GM23338 (cell line): ENCODE measurements at regions not wholly inside any gene's neighbourhood (a gene's known extent, or its start where the extent isn't known, plus 50 kb on each side); places are given as distances from the start of the nearest gene placed in this dataset.

ENCODE experiments used
- ATAC-seq: fragments of 200-7000 bp; cut with Tn5 transposase; 3 replicates; pipeline ENCODE4 v1.9.1; 2020
- DNase-seq: peaks from one replicate; pipeline ENCODE4 v3.0.0-alpha.2; 2015; ENCODE audit warnings: low spot score
- H2AFZ ChIP-seq: fragments of 200-600 bp; sonication (generic); 2 replicates; pipeline ENCODE4 v1.8.0; 2016; ENCODE audit warnings: antibody characterized with exemption, mild to moderate bottlenecking, moderate library complexity
- H3F3A ChIP-seq: fragments of 200-600 bp; sonication (generic); replicated peaks from 2 replicates; pipeline ENCODE4 v1.8.0; 2017; ENCODE audit warnings: antibody characterized with exemption, mixed run types, low read depth
- H3K27ac ChIP-seq: fragments of 200-600 bp; sonication (generic); 2 replicates; pipeline ENCODE4 v1.6.1; 2016; ENCODE audit warnings: low read depth
- H3K27me3 ChIP-seq: fragments of 200-600 bp; sonication (generic); 2 replicates; pipeline ENCODE4 v1.8.0; 2016; ENCODE audit warnings: mild to moderate bottlenecking, mixed run types, moderate library complexity; ENCODE audit not compliant: insufficient read depth
- H3K36me3 ChIP-seq: fragments of 200-600 bp; sonication (generic); 2 replicates; pipeline ENCODE4 v1.8.0; 2016; ENCODE audit warnings: mild to moderate bottlenecking; ENCODE audit not compliant: insufficient read depth
- H3K4me1 ChIP-seq: fragments of 200-600 bp; sonication (generic); 2 replicates; pipeline ENCODE4 v1.8.0; 2016; ENCODE audit warnings: mild to moderate bottlenecking, moderate library complexity; ENCODE audit not compliant: insufficient read depth
- H3K4me2 ChIP-seq: fragments of 200-600 bp; sonication (generic); 2 replicates; pipeline ENCODE4 v1.7.1; 2017; ENCODE audit warnings: mixed run types
- H3K4me3 ChIP-seq: fragments of 200-600 bp; sonication (generic); 2 replicates; pipeline ENCODE4 v1.6.1; 2016; ENCODE audit warnings: mixed run types
- H3K79me2 ChIP-seq: fragments of 200-600 bp; sonication (generic); replicated peaks from 2 replicates; pipeline ENCODE4 v1.8.0; 2017; ENCODE audit warnings: mild to moderate bottlenecking; ENCODE audit not compliant: insufficient read depth
- H3K9me2 ChIP-seq: fragments of 200-600 bp; sonication (generic); 2 replicates; pipeline ENCODE4 v1.8.0; 2017; ENCODE audit not compliant: insufficient read depth
- H4K20me1 ChIP-seq: fragments of 200-600 bp; sonication (generic); replicated peaks from 2 replicates; pipeline ENCODE4 v1.8.0; 2017; ENCODE audit warnings: mild to moderate bottlenecking; ENCODE audit not compliant: insufficient read depth
- H3K27ac Mint-ChIP-seq: 2 replicates; pipeline ENCODE4 v1.8.0; 2020; ENCODE audit warnings: inconsistent platforms, mild to moderate bottlenecking, moderate library complexity, mixed read lengths
- H3K27me3 Mint-ChIP-seq: 3 replicates; pipeline ENCODE4 v1.8.0; 2022; ENCODE audit warnings: low read depth, mild to moderate bottlenecking, moderate library complexity, mixed read lengths, inconsistent platforms; ENCODE audit not compliant: insufficient read depth, poor library complexity
- H3K36me3 Mint-ChIP-seq: 3 replicates; pipeline ENCODE4 v1.8.0; 2021; ENCODE audit warnings: low read depth, mild to moderate bottlenecking, inconsistent platforms, moderate library complexity, mixed read lengths
- H3K4me1 Mint-ChIP-seq: 3 replicates; pipeline ENCODE4 v1.8.0; 2020; ENCODE audit warnings: mild to moderate bottlenecking, inconsistent platforms, mixed read lengths
- H3K4me3 Mint-ChIP-seq: 3 replicates; pipeline ENCODE4 v1.8.0; 2021; ENCODE audit warnings: moderate library complexity, mild to moderate bottlenecking, inconsistent platforms, mixed read lengths
- H3K9me3 Mint-ChIP-seq: 3 replicates; pipeline ENCODE4 v1.8.0; 2020; ENCODE audit warnings: moderate library complexity, mild to moderate bottlenecking, inconsistent platforms, mixed read lengths
- EZH2 ChIP-seq: fragments of 200-600 bp; sonication (generic); IDR thresholded peaks from one replicate; pipeline ENCODE4 v1.8.0; 2017; ENCODE audit warnings: antibody characterized with exemption, mild to moderate bottlenecking, low read depth; ENCODE audit not compliant: unreplicated experiment
- EZH2phosphoT487 ChIP-seq: fragments of 200-600 bp; sonication (generic); IDR thresholded peaks from one replicate; pipeline ENCODE4 v1.8.1; 2018; ENCODE audit warnings: antibody characterized with exemption; ENCODE audit not compliant: unreplicated experiment
- NANOG ChIP-seq: IDR thresholded peaks from 2 replicates; pipeline ENCODE4 v1.6.1; 2016; ENCODE audit warnings: antibody characterized with exemption, borderline replicate concordance
- POLR2AphosphoS5 ChIP-seq: IDR thresholded peaks from 2 replicates; pipeline ENCODE4 v1.6.1; 2016; ENCODE audit warnings: antibody characterized with exemption, low read depth
- ZNF114 ChIP-seq: fragments of 250-450 bp; sonication (Bioruptor Pico); IDR thresholded peaks from 2 replicates; pipeline ENCODE4 v1.5.0; 2020; ENCODE audit warnings: mild to moderate bottlenecking, moderate library complexity
- ZNF331 ChIP-seq: fragments of 250-450 bp; sonication (Bioruptor Pico); IDR thresholded peaks from 2 replicates; pipeline ENCODE4 v1.5.0; 2020; ENCODE audit warnings: low read depth, mild to moderate bottlenecking, moderate library complexity
- TF ChIP-seq, protein P1 (sequence below), 2 experiments: fragments of 200-600 bp in 1 of 2; sonication (generic) in 1 of 2; conservative IDR thresholded peaks; 2 replicates each; pipeline versions ENCODE4 v1.5.1 to v1.6.1; 2016 to 2017; ENCODE audit warnings: antibody characterized with exemption in 2 of 2, low read depth in 2 of 2, mild to moderate bottlenecking in 2 of 2, moderate library complexity in 1 of 2

DNA sequence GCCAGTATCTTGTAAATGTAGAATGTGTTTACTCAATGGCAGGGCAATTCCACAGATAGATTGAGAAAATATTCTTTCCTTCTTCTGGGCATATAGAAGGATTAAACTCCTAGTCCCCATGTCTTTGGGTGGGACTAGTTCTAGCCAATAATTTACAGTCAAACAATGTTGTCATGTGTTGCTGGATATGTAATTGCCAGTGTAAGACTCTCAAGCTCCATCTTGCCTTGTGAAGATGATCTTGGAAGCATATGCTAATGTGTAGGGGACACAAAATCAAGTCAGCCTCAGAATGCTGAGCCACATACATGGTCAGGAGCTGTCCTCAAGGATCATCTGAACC, 386.9 kb downstream of the CETN3 start (continued):
- TF ChIP-seq ZNF114 (CRISPR knock-in tag) = no peak

DNA sequence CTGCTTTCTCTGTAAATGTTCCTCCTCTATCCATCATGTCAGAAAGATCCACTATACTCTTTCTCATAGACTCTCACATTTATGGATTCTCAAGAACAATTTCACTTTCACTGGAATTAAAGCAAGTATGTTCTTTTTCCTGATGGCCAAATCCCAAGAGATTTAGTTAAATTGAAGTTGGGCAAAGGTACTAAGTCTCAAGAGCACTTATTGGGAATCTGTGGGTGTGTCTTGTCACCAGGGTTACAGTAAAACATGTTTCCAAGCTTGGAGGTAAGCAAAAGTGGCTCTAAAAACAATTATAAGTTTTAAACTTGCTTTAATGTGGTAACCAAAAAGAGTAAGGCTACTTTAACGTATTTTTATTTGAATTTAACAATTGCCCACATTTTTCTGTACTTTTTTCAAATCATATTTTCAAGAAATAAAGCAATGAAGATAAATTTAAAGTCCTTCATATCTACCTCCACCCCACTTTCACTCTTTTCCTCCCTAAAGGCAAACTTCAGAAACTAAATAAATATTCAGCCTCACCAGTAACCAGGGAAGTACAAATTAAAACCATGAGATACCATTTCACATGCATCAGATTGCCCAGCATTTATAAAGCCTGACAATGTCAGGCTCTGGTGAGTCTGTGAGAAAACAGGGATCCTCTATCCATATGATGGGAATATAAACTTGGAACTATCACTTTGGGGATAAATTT, 387.4 kb downstream of the CETN3 start:
- Histone ChIP-seq H3K27me3 (no peaks in the 10 kb centered on the region), H2AFZ (no peak overlapping the region), H3K4me3 (no peak overlapping the region), H3K4me2 (no peak overlapping the region), H4K20me1 (no peaks in the 10 kb centered on the region), H3K36me3 (no peaks in the 10 kb centered on the region), H3F3A (no peaks in the 10 kb centered on the region), H3K27ac (no peak overlapping the region), H3K79me2 (no peaks in the 10 kb centered on the region), H3K9me2 (no peaks in the 10 kb centered on the region), H3K4me1 (no peaks in the 10 kb centered on the region)
- H3K4me3 Mint-ChIP-seq = no peak overlapping the region
- H3K9me3 Mint-ChIP-seq = no peaks in the 10 kb centered on the region
- TF ChIP-seq EZH2 (no peak), ZNF114 (CRISPR knock-in tag) (no peak), NANOG (no peak), POLR2AphosphoS5 (no peak)
- TF ChIP-seq, protein P1, sequence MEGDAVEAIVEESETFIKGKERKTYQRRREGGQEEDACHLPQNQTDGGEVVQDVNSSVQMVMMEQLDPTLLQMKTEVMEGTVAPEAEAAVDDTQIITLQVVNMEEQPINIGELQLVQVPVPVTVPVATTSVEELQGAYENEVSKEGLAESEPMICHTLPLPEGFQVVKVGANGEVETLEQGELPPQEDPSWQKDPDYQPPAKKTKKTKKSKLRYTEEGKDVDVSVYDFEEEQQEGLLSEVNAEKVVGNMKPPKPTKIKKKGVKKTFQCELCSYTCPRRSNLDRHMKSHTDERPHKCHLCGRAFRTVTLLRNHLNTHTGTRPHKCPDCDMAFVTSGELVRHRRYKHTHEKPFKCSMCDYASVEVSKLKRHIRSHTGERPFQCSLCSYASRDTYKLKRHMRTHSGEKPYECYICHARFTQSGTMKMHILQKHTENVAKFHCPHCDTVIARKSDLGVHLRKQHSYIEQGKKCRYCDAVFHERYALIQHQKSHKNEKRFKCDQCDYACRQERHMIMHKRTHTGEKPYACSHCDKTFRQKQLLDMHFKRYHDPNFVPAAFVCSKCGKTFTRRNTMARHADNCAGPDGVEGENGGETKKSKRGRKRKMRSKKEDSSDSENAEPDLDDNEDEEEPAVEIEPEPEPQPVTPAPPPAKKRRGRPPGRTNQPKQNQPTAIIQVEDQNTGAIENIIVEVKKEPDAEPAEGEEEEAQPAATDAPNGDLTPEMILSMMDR (conservative IDR thresholded peaks at IDR 0.05; ENCODE audit: low read depth in 2 of 2) = no peak
- no peaks in the 10 kb centered on the region for H3K36me3 Mint-ChIP-seq
- H3K27ac Mint-ChIP-seq = no peak overlapping the region
- peaks cover 3% of the 10 kb centered on the region; the same call in 2 of the 3 replicates for H3K4me1 Mint-ChIP-seq
- DNase-seq (no peak), ATAC-seq (no peak)
- no peaks in the 10 kb centered on the region for H3K27me3 Mint-ChIP-seq

- H3K4me1 ChIP-seq = peaks cover 2% of the 10 kb centered on the region; the same call in 1 of the 2 replicates
- H3K36me3 ChIP-seq = no peaks in the 10 kb centered on the region
- no peaks in the 10 kb centered on the region for H3K79me2 ChIP-seq
- H3K4me3 Mint-ChIP-seq = no peak overlapping the region
- H3K4me3 ChIP-seq = no peak overlapping the region
- H3K9me3 Mint-ChIP-seq = no peaks in the 10 kb centered on the region
- DNase-seq (no peak), ATAC-seq (no peak)
- H3K36me3 Mint-ChIP-seq = no peaks in the 10 kb centered on the region
- no peak overlapping the region for H3K4me2 ChIP-seq
- H3K27me3 Mint-ChIP-seq = no peaks in the 10 kb centered on the region
- H3K4me1 Mint-ChIP-seq = peaks cover 14% of the 10 kb centered on the region; the same call in 2 of the 3 replicates
- 0 out of 2 replicates have a peak overlapping the region, but pooled peaks have one; percentile 35 for H2AFZ ChIP-seq
- H4K20me1 ChIP-seq = no peaks in the 10 kb centered on the region
- H3K27me3 ChIP-seq = no peaks in the 10 kb centered on the region
- no peaks in the 10 kb centered on the region for H3K9me2 ChIP-seq
- no peaks in the 10 kb centered on the region for H3F3A ChIP-seq
- no peak overlapping the region for H3K27ac ChIP-seq
- peak overlapping the region; percentile 37; the same call in 1 of the 2 replicates for H3K27ac Mint-ChIP-seq
- TF ChIP-seq NANOG = no peak
- no peak for TF ChIP-seq ZNF331 (CRISPR knock-in tag)
- no peak for TF ChIP-seq EZH2phosphoT487
These were observed 388.7 kb downstream of the CETN3 start for GRCh38 chr5:90020575-90021538.
